ENCODE measurements at regions not wholly inside any gene's neighbourhood (a gene's known extent, or its start where the extent isn't known, plus 50 kb on each side); places are given as distances from the start of the nearest gene placed in this dataset.

GRCh38 chr6:91637217-91637616 is 1050.3 kb upstream of the MAP3K7 start:
- no peak for TF ChIP-seq EZH2 (IDR thresholded peaks at IDR 0.05; ENCODE audit: low read depth)
- TF ChIP-seq, protein P1, sequence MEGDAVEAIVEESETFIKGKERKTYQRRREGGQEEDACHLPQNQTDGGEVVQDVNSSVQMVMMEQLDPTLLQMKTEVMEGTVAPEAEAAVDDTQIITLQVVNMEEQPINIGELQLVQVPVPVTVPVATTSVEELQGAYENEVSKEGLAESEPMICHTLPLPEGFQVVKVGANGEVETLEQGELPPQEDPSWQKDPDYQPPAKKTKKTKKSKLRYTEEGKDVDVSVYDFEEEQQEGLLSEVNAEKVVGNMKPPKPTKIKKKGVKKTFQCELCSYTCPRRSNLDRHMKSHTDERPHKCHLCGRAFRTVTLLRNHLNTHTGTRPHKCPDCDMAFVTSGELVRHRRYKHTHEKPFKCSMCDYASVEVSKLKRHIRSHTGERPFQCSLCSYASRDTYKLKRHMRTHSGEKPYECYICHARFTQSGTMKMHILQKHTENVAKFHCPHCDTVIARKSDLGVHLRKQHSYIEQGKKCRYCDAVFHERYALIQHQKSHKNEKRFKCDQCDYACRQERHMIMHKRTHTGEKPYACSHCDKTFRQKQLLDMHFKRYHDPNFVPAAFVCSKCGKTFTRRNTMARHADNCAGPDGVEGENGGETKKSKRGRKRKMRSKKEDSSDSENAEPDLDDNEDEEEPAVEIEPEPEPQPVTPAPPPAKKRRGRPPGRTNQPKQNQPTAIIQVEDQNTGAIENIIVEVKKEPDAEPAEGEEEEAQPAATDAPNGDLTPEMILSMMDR (conservative IDR thresholded peaks at IDR 0.05) = no peak
